HG03457 (cell line): ENCODE measurements at regions not wholly inside any gene's neighbourhood (a gene's known extent, or its start where the extent isn't known, plus 50 kb on each side); places are given as distances from the start of the nearest gene placed in this dataset.

Experiments
- ATAC-seq: cut with Tn5 transposase; IDR thresholded peaks from one replicate; pipeline ENCODE4 v1.9.1; 2021; ENCODE audit warnings: moderate number of reproducible peaks; ENCODE audit not compliant: unreplicated experiment

DNA sequence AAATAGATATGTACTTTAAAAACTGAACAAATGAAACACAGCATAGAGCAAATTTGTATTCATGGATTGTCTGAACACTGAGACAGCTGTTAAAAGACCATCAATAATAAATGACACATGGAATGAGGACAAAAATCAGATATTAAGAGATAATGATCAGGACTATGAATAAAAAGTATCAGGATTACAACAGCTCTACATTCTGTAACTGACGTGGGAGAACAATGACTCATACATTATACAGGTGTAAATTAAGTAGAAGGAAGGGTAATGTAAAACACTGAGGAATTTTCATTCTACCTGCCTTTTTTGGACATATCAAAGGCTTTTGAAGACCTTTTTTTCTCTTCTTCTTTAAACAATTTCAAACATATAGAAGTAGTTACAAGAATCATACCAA is 310.9 kb upstream of the ANO3 start:
- no peak for ATAC-seq

DNA sequence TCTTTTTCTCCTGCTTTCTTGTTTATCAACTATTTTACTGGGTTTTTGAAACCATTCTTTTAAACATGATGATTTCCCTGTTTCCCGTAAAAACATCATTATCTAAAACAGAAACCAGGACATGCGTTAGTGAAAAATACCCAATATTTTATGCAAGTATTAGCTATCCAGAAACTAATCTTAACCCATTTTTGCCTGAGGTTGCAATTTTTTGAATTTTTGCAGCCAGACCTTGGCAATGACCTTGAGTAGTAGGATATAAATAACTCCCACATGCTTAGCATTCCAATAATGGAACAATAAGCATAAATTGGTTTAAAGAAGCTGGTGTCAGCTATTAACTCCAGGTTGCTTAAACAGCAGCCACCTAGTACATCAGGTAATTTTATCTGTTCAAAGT is 308.9 kb upstream of the ANO3 start:
- ATAC-seq: no peak

DNA sequence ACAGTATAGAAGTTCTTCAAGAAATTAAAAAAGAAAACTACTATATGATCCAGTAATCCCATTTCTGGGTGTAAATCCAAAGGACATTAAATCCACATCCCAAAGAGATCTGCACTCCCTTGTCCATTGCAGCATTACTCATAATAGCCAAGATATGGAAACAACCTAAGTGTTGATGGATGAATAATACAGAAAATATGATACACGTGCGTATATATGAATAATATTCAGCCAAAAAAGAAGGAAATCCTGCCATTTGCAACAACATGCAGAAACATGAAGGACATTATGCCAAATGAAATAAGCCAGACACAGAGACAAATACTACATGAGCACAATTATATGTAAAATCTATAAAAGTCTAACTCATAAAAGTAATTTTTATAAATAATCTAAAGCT is 306.3 kb upstream of the ANO3 start:
- no peak for ATAC-seq

DNA sequence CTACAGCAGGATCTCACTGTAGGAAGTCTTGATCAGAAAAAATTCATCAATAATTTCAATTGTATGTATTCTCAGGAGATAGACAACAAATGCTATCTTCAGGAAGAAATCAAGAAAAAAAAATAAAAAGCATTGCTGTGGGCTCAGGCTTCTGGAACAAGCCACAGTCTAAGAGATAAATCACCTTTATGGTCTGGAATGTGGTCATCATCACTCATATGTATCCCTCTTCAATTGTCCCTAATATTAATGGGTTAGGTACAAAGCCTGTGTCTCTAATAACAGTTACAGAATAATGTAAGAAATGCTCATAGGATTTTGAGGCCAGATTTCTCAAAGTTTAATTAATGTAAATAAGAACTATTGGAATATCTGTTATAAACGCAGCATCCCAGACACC is 305.9 kb upstream of the ANO3 start:
- no peak for ATAC-seq

DNA sequence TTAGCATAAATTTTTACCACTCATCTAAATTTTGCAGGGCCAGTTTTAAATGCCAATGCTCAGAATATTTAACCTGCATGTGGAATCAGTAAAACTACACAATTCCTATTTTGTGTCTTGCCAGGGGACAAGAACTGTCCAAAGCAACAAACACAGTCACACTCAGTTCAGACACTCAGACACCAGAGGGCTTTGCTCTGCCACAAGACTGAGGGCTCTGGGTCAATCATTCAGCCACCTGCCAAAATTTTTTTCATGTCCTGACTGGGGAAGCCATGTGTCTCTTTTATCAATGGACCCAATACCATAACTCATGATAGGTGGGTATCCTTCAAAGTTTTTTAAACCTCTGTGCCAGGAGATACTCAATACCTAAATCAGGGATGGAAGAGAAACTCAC is 304.0 kb upstream of the ANO3 start:
- ATAC-seq: no peak

DNA sequence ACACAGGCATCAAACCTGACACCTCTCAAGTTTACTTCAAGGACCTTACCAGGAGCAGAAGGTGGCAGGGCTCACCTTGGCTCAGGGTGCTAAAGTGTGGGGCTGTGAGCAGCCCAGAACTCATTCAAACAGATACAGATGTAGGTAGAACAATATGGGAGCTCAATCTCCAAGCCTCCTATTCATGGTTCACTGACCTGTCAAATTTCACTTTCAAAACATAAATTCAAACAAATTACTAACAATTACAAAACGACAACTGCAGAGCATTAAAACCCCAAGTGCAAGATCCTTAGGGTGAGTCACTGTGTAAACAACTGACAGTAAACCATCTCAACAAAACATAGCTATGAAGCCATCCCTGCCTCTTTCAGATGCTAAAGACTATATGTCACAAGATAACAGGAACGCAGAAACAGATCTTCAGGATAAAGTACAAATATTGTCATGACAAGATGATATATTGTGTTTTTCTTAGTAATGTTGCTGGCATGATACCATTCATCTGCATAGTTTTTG is 303.5 kb upstream of the ANO3 start:
- ATAC-seq: no peak

DNA sequence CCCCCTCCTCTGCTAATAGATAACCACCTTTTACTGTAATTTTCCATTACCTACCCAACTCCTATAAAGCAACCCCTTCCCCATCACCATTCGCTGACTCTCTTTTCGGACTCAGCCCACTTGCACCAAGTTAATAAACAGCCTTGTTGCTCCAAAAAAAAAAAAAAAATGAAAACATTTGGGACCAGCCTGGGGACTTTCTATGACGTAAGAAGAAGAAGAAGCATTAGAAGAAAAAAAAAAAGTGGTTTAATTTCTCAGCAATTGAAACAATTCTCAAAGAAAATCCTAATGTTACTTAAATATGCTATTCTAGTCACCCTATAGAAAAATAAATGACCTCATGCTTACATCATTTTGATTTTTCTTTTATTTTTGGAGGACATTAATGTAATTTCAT is 301.5 kb upstream of the ANO3 start:
- ATAC-seq: no peak

DNA sequence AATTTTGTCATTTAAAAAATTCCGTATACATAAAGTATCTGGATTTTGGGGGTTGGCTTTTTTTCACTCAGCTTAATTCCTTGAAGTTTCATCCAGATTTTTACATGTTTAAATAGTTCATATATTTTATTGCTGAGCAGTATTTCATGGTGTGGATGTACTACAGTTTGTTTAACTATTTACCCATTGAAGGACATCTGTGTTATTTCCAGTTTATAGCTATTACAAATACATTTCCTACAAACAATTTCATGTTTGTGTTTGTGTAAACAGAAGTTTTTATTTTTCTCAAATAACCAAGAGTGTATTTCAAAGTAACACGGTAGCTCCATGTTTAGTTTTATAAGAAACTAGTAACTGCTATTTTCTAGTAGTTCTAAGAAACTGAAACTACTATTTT is 299.7 kb upstream of the ANO3 start:
- no peak for ATAC-seq

DNA sequence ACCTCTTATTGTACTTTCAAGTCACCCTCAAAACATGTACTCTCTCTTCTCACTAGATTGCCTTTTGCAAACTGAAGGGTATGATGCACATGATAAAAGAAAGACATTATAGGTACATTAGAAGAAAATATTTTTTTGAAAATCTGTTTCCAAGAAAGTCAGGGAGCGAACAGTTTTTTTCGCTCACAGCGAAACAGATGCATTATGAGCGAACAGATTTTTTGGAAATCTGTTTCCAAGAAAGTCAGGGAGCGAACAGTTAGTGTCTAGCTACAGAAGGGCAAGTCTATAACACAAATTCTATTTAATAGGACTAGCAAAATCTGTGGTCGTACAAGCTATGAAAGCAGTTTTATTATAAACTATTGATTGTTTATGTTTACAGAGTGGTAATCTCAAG is 296.2 kb upstream of the ANO3 start:
- ATAC-seq: no peak

DNA sequence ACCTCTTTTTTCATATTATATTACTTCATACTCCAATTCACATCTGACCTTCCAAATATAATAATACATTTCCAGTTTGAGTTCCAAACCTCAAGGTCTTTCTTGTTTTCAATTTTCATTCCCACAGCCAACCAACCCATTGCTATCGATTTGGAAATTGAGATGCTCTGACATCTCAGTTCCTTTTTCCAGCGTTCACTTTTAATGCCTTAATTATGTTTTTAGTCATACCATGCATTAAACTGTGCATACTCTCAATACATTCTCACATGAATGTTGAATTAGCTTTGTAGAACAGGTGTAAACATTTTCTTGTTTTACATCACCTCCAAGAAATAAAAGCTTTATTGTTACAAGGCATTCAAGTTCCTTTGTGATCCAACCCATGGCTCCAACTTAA is 294.2 kb upstream of the ANO3 start:
- no peak for ATAC-seq

DNA sequence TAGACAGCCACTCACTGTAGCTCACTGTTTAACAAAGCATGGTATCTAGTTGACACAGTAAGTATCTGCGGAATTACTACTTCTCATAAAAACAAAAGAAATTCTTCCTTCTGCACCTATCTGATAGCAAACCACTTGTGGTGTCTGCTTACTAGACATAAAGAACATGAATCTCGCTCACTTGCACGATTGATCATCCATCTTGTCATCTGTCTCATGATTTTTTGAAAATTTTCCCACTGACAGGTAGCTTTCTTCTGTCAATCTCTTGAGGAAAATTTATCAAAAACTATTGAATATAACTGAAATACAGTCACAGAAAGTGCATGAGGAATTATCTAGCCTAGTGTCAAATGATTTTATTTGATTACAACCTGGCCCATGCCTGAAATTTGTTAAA is 291.6 kb upstream of the ANO3 start:
- ATAC-seq: no peak

DNA sequence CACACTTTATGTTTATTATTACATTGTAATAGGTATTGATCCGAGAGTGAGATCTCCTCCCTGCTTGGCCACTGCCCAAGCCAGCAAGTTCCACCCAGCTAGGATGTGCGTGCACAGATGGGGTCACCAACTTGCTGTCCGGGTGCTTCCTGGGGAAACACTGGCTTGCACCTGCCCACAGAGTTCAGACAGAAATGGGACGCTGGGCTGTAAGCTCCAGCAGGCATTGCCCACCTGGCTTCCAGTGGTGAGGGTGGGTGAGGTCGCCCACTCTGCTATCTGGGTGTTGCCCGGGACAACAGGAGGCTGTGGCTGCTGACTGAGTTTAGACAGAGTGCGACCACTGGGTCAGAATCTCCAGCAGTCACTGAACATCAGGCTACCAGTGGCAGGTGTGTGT is 289.8 kb upstream of the ANO3 start:
- ATAC-seq: no peak

DNA sequence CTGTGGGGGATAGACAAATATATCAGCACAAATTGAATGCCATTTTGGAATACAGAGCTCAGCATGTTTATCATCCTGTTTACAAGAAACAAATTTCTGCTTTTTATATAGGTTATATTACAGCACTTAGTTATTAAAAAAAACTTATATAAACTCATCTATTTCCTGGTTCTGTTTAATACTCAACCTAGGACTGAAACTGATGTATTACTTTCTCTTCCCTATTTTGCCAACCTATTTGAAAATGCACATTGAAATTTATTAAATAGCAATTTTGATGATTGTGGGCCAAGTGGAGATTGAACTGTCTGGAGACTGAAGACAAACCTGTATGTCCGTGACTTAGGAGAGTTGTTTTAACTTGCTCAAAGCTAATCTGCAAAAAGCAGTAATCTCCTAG is 288.3 kb upstream of the ANO3 start:
- no peak for ATAC-seq

DNA sequence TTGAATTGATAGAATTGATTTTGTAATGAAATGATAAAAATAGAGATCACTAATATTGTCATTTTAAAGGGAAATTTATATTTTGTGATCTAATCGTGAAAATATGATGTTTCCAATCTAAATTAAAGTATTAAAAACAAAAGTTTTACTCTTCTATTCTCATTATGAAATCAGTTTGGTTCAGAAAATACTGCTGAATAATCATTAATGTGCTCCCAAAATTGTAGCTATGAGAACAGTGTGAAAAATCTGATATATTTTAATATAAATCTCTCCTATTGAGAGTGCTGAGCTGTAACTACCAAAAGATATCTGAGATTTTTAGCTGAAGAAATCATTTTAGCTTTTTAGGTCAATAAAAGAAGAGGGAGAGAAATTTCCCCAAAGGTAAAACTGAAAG is 287.5 kb upstream of the ANO3 start:
- no peak for ATAC-seq

DNA sequence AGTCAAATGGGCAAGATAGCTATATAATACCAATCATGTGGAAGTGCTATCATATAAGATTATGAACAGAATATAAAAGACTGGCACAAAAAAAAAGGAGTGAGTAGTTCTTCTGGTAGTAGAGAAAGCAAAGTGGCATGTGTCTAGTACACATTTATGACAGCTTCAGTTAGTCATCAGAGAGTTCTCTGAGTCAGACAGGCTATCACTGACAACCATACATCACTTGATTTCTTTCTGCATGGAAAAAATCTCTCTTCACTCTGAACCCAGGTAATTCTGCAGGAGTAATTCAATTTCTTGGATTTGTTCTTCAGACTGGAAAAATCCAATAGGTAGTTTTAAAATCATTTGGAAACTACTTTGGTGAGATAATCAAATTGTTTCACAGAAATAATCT is 286.8 kb upstream of the ANO3 start:
- no peak for ATAC-seq

DNA sequence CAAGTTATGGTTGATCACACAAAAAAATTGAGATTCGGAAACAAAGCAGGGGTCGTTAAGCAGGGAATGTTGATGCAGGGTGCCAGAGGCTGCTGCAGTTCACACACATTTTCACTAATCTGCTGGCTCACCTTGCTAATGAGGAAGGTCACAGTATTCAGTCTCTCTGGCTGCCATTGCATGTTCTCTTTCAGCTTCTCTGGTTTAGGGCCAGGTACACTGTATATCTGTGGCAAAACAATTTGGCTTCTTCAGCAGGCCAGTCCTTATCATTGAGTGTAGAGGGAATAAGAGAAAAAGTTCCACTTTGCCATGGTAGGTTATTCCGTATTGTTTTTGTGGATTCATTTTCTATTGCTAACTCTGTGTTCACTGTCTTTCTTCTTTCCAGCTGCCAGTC is 283.7 kb upstream of the ANO3 start:
- no peak for ATAC-seq

DNA sequence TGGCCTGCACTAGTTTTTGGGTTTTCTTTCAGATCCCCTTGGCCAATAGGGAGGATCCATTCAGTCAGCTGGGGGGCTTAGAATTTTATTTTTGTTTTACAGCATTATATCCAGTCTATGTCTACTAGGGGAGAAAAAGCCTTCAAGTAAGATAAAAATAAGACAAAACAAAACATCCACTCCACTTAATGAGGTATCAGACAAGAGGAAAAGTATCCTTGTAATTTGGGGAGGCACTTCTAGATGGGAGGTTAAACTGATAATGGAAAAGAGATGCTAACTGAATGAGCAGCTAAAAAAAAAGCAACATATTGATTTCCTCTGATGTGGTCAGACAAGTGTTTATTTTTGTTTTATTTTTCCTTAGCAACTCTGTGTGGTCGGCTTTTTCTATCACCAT is 278.0 kb upstream of the ANO3 start:
- no peak for ATAC-seq

DNA sequence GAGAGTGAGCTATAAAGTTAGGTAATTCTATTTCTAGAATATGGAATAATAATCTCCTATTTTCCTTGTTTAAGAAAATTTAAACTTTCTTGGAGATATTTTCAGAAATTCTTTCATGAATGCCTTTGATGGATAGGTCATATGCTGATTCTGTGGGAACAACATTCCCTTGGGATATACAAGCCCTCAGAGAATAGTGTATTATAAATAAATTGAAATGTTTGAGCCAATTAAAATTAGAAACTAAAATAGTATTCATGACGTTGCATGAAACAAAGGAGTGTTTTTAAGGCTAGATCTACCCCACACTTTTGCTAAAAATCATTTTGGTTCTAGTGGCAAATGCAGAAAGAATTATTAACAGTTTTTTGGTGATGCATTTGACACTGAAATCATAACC is 269.3 kb upstream of the ANO3 start:
- ATAC-seq: no peak

DNA sequence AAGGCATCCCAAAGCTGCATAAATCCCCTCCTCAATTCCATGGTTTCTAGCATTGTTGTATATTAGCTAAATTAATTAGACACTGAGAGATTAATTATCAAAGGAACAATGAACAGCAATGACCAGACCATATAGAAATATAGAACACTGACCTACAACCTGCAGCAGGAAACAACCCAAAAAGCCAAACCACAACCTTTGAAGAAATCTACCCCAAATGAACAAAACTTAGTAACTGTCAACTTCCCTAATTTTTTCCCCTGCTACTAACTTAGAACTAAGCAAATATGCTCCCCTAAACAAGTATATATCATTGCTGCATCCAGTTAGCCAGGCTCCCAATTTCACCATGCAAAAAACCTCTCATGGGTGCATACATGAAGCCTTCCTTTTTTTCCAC is 268.0 kb upstream of the ANO3 start:
- no peak for ATAC-seq

DNA sequence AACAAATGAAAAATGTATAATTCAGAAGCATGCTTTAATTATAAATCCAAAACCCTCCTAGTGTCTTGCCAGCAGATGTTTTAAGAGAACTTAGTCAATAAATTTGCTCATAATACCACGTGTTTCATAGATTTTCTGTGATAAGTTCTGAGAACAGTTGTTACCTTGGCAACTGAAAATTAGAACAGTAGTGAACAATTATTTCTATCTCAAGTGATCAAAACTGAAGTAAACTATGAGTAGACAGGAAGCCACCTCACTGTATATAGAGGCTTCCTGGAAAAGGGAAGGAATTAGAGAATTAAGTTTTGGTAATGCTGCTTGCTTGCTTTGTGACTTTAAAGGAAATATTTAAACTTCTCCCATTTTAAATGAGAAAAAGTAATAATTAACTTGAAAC is 266.0 kb upstream of the ANO3 start:
- no peak for ATAC-seq

DNA sequence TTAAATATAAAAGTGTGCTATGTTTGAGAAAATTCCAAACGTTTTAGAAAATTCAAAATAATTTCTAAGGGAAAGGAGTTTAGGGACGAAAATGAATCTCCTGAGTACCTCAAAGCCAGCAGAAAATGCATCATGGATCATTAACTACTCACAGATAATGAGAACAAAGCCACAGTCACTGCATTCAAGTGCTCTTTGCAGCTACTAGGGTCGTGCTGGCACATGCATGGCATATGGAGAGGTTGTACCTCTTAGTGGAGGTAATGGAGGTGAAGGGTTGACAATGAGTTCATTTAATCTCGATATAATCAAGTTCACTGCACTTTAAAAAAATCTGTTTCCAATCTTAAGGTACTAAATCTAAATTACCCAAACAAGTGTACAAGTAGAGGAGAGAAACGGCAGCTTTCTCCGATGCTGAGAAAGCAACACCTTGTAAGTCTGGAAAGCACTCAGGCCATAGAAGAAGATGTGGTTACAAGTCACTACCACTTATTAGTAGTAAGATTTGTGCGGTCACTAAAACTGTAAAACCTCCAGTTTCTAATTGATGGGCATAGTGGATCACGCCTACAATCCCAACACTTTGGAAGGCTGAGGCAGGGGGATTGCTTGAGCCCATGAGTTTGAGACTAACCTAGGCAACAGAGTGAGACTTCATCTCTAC is 261.1 kb upstream of the ANO3 start:
- no peak for ATAC-seq

DNA sequence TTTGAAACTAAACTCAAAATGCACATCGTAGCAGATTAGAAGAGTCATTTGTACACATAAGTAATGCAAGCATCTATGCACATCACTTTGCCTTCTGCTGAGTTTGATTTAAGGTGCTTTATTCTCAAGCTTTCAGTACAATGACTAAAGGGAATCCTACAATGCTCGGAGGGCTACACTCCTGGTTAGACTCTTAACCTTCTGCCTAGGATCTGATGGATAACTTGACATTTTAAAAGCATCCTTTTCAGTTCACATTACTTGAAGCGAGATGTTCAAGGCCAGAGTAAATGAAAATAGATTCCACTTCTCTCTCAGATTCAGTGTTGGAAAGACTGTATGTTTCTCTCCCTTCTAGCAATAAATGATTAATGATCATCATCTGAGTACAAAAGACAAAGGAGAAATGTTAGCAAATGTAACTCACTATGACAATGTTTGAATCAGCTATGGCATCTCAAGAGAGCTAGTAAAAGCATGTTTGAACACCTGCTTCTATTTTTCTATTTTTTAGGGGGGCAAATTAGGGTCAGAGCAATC is 259.2 kb upstream of the ANO3 start:
- ATAC-seq: no peak

DNA sequence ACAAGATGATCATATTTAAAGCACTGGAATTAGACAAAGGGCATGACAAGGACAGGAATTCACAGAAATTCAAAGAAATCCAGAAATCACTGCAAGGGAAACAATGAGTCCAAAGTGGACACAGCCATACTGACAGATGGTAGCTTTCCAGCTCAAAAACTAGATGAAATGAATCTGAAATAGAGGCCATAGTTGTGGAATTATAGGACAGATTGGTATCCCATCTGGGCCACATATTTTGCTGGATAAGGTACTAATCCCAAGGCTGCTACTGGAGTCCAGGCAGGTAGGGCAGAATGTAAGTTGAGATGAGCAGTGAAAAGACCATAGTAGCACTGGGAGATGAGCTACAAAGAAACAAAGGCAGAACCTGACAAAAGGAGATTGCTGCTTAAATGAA is 258.3 kb upstream of the ANO3 start:
- ATAC-seq: no peak
